Ovary (tissue), 3 donors: ENCODE measurements at regions not wholly inside any gene's neighbourhood (a gene's known extent, or its start where the extent isn't known, plus 50 kb on each side); places are given as distances from the start of the nearest gene placed in this dataset.

Source experiments
- CTCF ChIP-seq, 3 donors: fragments of 450-650 bp in 2 of 3; fragments of 200-600 bp in 1 of 3; IDR thresholded peaks; one replicate each; pipeline versions ENCODE4 v1.5.1 to v1.8.0; 2016 to 2022; ENCODE audit warnings: antibody characterized with exemption in 3 of 3, mild to moderate bottlenecking in 1 of 3
- EP300 ChIP-seq: sonication (generic); formaldehyde crosslinking; IDR thresholded peaks from one replicate; pipeline ENCODE4 v1.6.1; 2017; ENCODE audit warnings: antibody characterized with exemption
- POLR2A ChIP-seq: fragments of 450-650 bp; IDR thresholded peaks from one replicate; pipeline ENCODE4 v1.6.1; 2017; ENCODE audit warnings: antibody characterized with exemption, mild to moderate bottlenecking, moderate library complexity
- donor health status: DM: no; HTN: no; CAD: no.

- no peak for TF ChIP-seq CTCF (IDR thresholded peaks at IDR 0.05)
- TF ChIP-seq EP300: no peak
- TF ChIP-seq POLR2A: no peak
Observed at GRCh38 chr11:23490557-23491235, 630.4 kb upstream of the CCDC179 start.
